Thoracic aorta (tissue), 2 donors: ENCODE measurements at regions not wholly inside any gene's neighbourhood (a gene's known extent, or its start where the extent isn't known, plus 50 kb on each side); places are given as distances from the start of the nearest gene placed in this dataset.

Source experiments
- ATAC-seq: fragments of 150-250 bp; one replicate; pipeline ENCODE4 v1.8.0; 2017; ENCODE audit warnings: low read depth; ENCODE audit not compliant: insufficient number of reproducible peaks, low FRiP score
- DNase-seq: peaks from one replicate; pipeline ENCODE4 v3.0.0-alpha.2; 2020; ENCODE audit warnings: low spot score
- H3K27ac ChIP-seq, 2 donors: fragments of 200-600 bp; sonication (generic); 1 replicate in 1 of 2; 2 replicates in 1 of 2; pipeline ENCODE4 v1.5.1; 2016; ENCODE audit warnings: mild to moderate bottlenecking in 2 of 2, moderate library complexity in 2 of 2
- H3K27me3 ChIP-seq: fragments of 200-600 bp; sonication (generic); replicated peaks from 2 replicates; pipeline ENCODE4 v1.6.0; 2016; ENCODE audit warnings: mild to moderate bottlenecking; ENCODE audit not compliant: insufficient read depth
- H3K36me3 ChIP-seq: fragments of 200-600 bp; sonication (generic); one replicate; pipeline ENCODE4 v1.5.1; 2016
- H3K4me1 ChIP-seq, 2 donors: fragments of 200-600 bp; sonication (generic); 1 replicate in 1 of 2; 2 replicates in 1 of 2; pipeline versions ENCODE4 v1.5.1 to v1.6.0; 2016; ENCODE audit warnings: low read depth in 2 of 2, mild to moderate bottlenecking in 1 of 2; ENCODE audit not compliant: control insufficient read depth in 1 of 2
- H3K4me3 ChIP-seq: fragments of 200-600 bp; sonication (generic); 2 replicates; pipeline ENCODE4 v1.5.1; 2016; ENCODE audit warnings: mild to moderate bottlenecking
- H3K9me3 ChIP-seq: fragments of 200-600 bp; sonication (generic); 2 replicates; pipeline ENCODE4 v1.5.1; 2016
- TF ChIP-seq, protein P1 (sequence below): fragments of 200-600 bp; sonication (generic); IDR thresholded peaks from one replicate; pipeline ENCODE4 v1.5.1; 2019; ENCODE audit warnings: antibody characterized with exemption

- no peak overlapping the region for H3K27ac ChIP-seq
- peaks cover 4 to 13% of the 10 kb centered on the region in 2 donors for H3K4me1 ChIP-seq
- H3K27me3 ChIP-seq: no peaks in the 10 kb centered on the region
- TF ChIP-seq, protein P1, sequence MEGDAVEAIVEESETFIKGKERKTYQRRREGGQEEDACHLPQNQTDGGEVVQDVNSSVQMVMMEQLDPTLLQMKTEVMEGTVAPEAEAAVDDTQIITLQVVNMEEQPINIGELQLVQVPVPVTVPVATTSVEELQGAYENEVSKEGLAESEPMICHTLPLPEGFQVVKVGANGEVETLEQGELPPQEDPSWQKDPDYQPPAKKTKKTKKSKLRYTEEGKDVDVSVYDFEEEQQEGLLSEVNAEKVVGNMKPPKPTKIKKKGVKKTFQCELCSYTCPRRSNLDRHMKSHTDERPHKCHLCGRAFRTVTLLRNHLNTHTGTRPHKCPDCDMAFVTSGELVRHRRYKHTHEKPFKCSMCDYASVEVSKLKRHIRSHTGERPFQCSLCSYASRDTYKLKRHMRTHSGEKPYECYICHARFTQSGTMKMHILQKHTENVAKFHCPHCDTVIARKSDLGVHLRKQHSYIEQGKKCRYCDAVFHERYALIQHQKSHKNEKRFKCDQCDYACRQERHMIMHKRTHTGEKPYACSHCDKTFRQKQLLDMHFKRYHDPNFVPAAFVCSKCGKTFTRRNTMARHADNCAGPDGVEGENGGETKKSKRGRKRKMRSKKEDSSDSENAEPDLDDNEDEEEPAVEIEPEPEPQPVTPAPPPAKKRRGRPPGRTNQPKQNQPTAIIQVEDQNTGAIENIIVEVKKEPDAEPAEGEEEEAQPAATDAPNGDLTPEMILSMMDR: no peak
- DNase-seq (no peak), ATAC-seq (no peak)
- no peaks in the 10 kb centered on the region for H3K36me3 ChIP-seq
- H3K9me3 ChIP-seq: no peaks in the 10 kb centered on the region
- no peak overlapping the region for H3K4me3 ChIP-seq
Observed at GRCh38 chr4:60432911-60433310, 767.2 kb upstream of the ADGRL3 start.

DNA sequence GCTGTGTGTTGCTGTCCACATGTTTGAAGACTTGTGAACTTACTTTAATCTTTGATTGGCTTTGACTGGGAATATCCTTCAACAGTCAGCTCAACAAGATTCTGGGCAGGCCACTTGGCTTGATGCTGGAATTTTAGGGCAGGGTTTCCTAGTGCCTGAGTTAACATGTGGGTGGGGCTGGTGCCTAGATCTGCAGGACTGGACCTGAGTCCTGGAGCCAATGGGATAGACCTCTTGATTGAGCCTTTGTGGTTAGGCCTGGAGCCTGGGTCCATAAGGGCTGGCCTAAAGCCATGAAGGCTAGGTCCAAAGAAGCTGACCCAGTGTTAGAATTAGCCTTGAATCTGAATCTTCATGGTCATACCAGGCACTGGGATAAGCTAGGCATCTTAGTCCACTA, 757.1 kb upstream of the ADGRL3 start:
- TF ChIP-seq, protein P1: no peak
- H3K27ac ChIP-seq: no peak overlapping the region
- H3K9me3 ChIP-seq: no peaks in the 10 kb centered on the region
- H3K27me3 ChIP-seq: no peaks in the 10 kb centered on the region
- H3K36me3 ChIP-seq: no peaks in the 10 kb centered on the region
- DNase-seq (no peak), ATAC-seq (no peak)
- no peaks in the 10 kb centered on the region for H3K4me1 ChIP-seq
- H3K4me3 ChIP-seq: no peak overlapping the region

- ATAC-seq (no peak), DNase-seq (no peak)
- Histone ChIP-seq H3K4me1 (no peaks in the 10 kb centered on the region), H3K27me3 (no peaks in the 10 kb centered on the region), H3K36me3 (no peaks in the 10 kb centered on the region), H3K27ac (no peak overlapping the region), H3K9me3 (no peaks in the 10 kb centered on the region), H3K4me3 (no peak overlapping the region)
- TF ChIP-seq, protein P1: no peak
Observed at GRCh38 chr4:60443796-60444195, 756.3 kb upstream of the ADGRL3 start.

DNA sequence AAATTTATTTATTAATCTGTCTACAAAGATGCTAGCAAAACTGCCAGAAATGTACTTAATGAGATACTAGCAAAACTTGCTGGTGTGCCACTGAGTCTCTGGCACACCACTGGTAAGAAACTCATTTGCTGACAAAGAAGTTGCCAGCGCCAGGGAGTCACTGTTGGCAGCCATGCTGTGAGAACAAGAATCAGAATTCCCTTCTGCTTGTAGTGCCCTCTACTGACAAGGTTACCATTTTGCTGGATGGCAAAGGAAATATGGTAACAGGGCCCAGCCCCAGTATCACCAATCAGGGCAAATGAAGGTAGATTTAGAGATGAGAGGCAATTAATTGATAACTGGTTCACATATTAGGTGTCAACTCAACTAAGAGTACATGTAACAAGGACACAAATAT, 750.1 kb upstream of the ADGRL3 start:
- TF ChIP-seq, protein P1: no peak
- Histone ChIP-seq H3K4me3 (no peak overlapping the region), H3K4me1 (no peaks in the 10 kb centered on the region), H3K9me3 (no peaks in the 10 kb centered on the region), H3K36me3 (no peaks in the 10 kb centered on the region), H3K27ac (no peak overlapping the region), H3K27me3 (no peaks in the 10 kb centered on the region)
- DNase-seq (no peak), ATAC-seq (no peak)

DNA sequence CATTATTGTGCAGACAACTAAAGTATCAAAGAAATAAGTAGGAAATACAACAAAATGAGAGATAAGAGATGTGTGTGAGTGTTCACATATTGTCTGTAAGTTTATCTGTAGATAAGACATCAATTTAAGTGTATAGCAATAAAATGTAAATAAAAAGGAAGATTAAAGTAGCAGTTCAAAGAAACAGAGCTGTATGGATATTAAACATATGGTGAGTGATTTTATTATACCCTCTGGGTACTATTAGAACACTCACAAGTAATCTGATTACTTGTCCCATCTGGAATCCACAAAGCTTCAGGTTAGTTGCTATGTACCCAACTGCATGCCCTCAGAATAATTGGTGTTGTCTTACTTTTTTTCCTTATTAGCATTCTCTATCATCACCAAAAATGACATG, 747.9 kb upstream of the ADGRL3 start:
- no peak overlapping the region for H3K27ac ChIP-seq
- no peak for DNase-seq
- no peaks in the 10 kb centered on the region for H3K4me1 ChIP-seq
- H3K4me3 ChIP-seq: no peak overlapping the region
- no peaks in the 10 kb centered on the region for H3K9me3 ChIP-seq
- TF ChIP-seq, protein P1: no peak
- H3K27me3 ChIP-seq: no peaks in the 10 kb centered on the region
- H3K36me3 ChIP-seq: no peaks in the 10 kb centered on the region
- ATAC-seq: no peak
